ENCODE measurements at regions not wholly inside any gene's neighbourhood (a gene's known extent, or its start where the extent isn't known, plus 50 kb on each side); places are given as distances from the start of the nearest gene placed in this dataset.

GRCh38 chr18:34380326-34380725, 155.6 kb upstream of the NOL4 start:
- Histone ChIP-seq H3K27me3 (ENCODE audit: insufficient read depth) (no peaks in the 10 kb centered on the region), H3K36me3 (ENCODE audit: insufficient read depth) (no peaks in the 10 kb centered on the region), H4K20me1 (replicated peaks; ENCODE audit: insufficient read depth) (no peaks in the 10 kb centered on the region), H3K79me2 (replicated peaks; ENCODE audit: insufficient read depth) (no peaks in the 10 kb centered on the region), H3F3A (replicated peaks; ENCODE audit: low read depth) (no peaks in the 10 kb centered on the region), H3K27ac (ENCODE audit: low read depth) (no peak overlapping the region), H3K4me2 (no peak overlapping the region), H3K4me1 (ENCODE audit: insufficient read depth) (no peaks in the 10 kb centered on the region), H2AFZ (no peak overlapping the region), H3K4me3 (no peak overlapping the region), H3K9me2 (ENCODE audit: insufficient read depth) (no peaks in the 10 kb centered on the region; the same call in 1 of the 2 replicates)
- TF ChIP-seq, protein P1, sequence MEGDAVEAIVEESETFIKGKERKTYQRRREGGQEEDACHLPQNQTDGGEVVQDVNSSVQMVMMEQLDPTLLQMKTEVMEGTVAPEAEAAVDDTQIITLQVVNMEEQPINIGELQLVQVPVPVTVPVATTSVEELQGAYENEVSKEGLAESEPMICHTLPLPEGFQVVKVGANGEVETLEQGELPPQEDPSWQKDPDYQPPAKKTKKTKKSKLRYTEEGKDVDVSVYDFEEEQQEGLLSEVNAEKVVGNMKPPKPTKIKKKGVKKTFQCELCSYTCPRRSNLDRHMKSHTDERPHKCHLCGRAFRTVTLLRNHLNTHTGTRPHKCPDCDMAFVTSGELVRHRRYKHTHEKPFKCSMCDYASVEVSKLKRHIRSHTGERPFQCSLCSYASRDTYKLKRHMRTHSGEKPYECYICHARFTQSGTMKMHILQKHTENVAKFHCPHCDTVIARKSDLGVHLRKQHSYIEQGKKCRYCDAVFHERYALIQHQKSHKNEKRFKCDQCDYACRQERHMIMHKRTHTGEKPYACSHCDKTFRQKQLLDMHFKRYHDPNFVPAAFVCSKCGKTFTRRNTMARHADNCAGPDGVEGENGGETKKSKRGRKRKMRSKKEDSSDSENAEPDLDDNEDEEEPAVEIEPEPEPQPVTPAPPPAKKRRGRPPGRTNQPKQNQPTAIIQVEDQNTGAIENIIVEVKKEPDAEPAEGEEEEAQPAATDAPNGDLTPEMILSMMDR (conservative IDR thresholded peaks at IDR 0.05; ENCODE audit: low read depth in 2 of 2), result no peak
- no peak for TF ChIP-seq POLR2AphosphoS5 (IDR thresholded peaks at IDR 0.05; ENCODE audit: low read depth)
- no peak for TF ChIP-seq ZNF331 (CRISPR knock-in tag; IDR thresholded peaks at IDR 0.05; ENCODE audit: low read depth)
- no peak for TF ChIP-seq STAT1 (IDR thresholded peaks at IDR 0.05; ENCODE audit: unreplicated experiment)
- TF ChIP-seq, protein P2, sequence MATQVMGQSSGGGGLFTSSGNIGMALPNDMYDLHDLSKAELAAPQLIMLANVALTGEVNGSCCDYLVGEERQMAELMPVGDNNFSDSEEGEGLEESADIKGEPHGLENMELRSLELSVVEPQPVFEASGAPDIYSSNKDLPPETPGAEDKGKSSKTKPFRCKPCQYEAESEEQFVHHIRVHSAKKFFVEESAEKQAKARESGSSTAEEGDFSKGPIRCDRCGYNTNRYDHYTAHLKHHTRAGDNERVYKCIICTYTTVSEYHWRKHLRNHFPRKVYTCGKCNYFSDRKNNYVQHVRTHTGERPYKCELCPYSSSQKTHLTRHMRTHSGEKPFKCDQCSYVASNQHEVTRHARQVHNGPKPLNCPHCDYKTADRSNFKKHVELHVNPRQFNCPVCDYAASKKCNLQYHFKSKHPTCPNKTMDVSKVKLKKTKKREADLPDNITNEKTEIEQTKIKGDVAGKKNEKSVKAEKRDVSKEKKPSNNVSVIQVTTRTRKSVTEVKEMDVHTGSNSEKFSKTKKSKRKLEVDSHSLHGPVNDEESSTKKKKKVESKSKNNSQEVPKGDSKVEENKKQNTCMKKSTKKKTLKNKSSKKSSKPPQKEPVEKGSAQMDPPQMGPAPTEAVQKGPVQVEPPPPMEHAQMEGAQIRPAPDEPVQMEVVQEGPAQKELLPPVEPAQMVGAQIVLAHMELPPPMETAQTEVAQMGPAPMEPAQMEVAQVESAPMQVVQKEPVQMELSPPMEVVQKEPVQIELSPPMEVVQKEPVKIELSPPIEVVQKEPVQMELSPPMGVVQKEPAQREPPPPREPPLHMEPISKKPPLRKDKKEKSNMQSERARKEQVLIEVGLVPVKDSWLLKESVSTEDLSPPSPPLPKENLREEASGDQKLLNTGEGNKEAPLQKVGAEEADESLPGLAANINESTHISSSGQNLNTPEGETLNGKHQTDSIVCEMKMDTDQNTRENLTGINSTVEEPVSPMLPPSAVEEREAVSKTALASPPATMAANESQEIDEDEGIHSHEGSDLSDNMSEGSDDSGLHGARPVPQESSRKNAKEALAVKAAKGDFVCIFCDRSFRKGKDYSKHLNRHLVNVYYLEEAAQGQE (IDR thresholded peaks at IDR 0.05; ENCODE audit: unreplicated experiment), result no peak
- no peak for TF ChIP-seq ETS1 (IDR thresholded peaks at IDR 0.05)
- TF ChIP-seq, protein P3, sequence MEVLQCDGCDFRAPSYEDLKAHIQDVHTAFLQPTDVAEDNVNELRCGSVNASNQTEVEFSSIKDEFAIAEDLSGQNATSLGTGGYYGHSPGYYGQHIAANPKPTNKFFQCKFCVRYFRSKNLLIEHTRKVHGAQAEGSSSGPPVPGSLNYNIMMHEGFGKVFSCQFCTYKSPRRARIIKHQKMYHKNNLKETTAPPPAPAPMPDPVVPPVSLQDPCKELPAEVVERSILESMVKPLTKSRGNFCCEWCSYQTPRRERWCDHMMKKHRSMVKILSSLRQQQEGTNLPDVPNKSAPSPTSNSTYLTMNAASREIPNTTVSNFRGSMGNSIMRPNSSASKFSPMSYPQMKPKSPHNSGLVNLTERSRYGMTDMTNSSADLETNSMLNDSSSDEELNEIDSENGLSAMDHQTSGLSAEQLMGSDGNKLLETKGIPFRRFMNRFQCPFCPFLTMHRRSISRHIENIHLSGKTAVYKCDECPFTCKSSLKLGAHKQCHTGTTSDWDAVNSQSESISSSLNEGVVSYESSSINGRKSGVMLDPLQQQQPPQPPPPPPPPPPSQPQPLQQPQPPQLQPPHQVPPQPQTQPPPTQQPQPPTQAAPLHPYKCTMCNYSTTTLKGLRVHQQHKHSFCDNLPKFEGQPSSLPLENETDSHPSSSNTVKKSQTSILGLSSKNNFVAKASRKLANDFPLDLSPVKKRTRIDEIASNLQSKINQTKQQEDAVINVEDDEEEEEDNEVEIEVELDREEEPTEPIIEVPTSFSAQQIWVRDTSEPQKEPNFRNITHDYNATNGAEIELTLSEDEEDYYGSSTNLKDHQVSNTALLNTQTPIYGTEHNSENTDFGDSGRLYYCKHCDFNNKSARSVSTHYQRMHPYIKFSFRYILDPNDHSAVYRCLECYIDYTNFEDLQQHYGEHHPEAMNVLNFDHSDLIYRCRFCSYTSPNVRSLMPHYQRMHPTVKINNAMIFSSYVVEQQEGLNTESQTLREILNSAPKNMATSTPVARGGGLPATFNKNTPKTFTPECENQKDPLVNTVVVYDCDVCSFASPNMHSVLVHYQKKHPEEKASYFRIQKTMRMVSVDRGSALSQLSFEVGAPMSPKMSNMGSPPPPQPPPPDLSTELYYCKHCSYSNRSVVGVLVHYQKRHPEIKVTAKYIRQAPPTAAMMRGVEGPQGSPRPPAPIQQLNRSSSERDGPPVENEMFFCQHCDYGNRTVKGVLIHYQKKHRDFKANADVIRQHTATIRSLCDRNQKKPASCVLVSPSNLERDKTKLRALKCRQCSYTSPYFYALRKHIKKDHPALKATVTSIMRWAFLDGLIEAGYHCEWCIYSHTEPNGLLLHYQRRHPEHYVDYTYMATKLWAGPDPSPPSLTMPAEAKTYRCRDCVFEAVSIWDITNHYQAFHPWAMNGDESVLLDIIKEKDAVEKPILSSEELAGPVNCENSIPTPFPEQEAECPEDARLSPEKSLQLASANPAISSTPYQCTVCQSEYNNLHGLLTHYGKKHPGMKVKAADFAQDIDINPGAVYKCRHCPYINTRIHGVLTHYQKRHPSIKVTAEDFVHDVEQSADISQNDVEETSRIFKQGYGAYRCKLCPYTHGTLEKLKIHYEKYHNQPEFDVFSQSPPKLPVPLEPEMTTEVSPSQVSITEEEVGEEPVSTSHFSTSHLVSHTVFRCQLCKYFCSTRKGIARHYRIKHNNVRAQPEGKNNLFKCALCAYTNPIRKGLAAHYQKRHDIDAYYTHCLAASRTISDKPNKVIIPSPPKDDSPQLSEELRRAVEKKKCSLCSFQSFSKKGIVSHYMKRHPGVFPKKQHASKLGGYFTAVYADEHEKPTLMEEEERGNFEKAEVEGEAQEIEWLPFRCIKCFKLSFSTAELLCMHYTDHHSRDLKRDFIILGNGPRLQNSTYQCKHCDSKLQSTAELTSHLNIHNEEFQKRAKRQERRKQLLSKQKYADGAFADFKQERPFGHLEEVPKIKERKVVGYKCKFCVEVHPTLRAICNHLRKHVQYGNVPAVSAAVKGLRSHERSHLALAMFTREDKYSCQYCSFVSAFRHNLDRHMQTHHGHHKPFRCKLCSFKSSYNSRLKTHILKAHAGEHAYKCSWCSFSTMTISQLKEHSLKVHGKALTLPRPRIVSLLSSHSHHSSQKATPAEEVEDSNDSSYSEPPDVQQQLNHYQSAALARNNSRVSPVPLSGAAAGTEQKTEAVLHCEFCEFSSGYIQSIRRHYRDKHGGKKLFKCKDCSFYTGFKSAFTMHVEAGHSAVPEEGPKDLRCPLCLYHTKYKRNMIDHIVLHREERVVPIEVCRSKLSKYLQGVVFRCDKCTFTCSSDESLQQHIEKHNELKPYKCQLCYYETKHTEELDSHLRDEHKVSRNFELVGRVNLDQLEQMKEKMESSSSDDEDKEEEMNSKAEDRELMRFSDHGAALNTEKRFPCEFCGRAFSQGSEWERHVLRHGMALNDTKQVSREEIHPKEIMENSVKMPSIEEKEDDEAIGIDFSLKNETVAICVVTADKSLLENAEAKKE (CRISPR knock-in tag; IDR thresholded peaks at IDR 0.05), result no peak
- TF ChIP-seq CREB1 (CRISPR knock-in tag; IDR thresholded peaks at IDR 0.05; ENCODE audit: low read depth), result no peak
- TF ChIP-seq EZH2 (IDR thresholded peaks at IDR 0.05; ENCODE audit: low read depth, unreplicated experiment), result no peak
- TF ChIP-seq NANOG (IDR thresholded peaks at IDR 0.05; ENCODE audit: borderline replicate concordance), result no peak
- TF ChIP-seq EZH2phosphoT487 (IDR thresholded peaks at IDR 0.05; ENCODE audit: unreplicated experiment), result no peak
- TF ChIP-seq ZNF114 (CRISPR knock-in tag; IDR thresholded peaks at IDR 0.05), result no peak
- no peak for TF ChIP-seq JUNB (IDR thresholded peaks at IDR 0.05; ENCODE audit: unreplicated experiment)
- no peak for DNase-seq (ENCODE audit: low spot score)
- no peak overlapping the region for H3K4me3 Mint-ChIP-seq
- no peaks in the 10 kb centered on the region for H3K4me1 Mint-ChIP-seq
- H3K27ac Mint-ChIP-seq, result no peak overlapping the region
- no peaks in the 10 kb centered on the region for H3K36me3 Mint-ChIP-seq (ENCODE audit: low read depth)
- no peaks in the 10 kb centered on the region for H3K27me3 Mint-ChIP-seq (ENCODE audit: insufficient read depth, low read depth, poor library complexity)
- H3K9me3 Mint-ChIP-seq, result no peaks in the 10 kb centered on the region
- ATAC-seq, result no peak

All from GM23338 (cell line).